Urothelium cell line (cell line): ENCODE measurements at regions not wholly inside any gene's neighbourhood (a gene's known extent, or its start where the extent isn't known, plus 50 kb on each side); places are given as distances from the start of the nearest gene placed in this dataset.
"Not testable (repeated sequence)": the region's sequence is repeated elsewhere in the genome, so short reads cannot be mapped to it uniquely, and the experiment has no call there.

ENCODE experiments used
- DNase-seq: peaks from one replicate; pipeline ENCODE4 v3.0.0; 2011; ENCODE audit warnings: low spot score, mixed read lengths
- FAIRE-seq: peaks from 2 replicates; lab custom pipeline; 2011; peaks lifted over from hg19 to GRCh38; lab: Jason Lieb, UNC

- DNase-seq: no peak
- no peak for FAIRE-seq
These were observed 70.1 kb downstream of the ZNF330 start for GRCh38 chr4:141290771-141291170.

- no peak for DNase-seq
- no peak for FAIRE-seq
These were observed 73.6 kb downstream of the ZNF330 start for GRCh38 chr4:141294306-141294705.

DNA sequence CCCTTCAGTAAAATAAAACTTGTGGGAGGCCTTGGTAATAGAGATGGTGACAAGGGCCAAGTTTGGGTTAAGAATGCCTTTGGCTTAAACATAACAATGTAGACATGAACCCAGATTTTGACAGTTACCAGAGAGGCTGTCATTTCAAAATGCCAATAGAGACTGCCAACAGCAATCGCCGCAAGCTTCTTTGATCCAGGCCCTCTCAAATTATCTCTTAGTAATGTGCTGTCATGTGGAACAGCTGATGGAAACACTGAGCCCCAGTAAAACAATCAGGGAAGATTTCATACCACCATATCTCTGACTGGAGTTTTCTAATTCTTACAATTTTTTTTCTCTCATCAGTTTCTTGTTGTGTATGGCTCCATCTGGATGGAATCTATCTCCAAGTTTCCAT is 80.5 kb downstream of the ZNF330 start:
- FAIRE-seq (no peak), DNase-seq (no peak)

- DNase-seq (no peak), FAIRE-seq (no peak)
These were observed 82.2 kb downstream of the ZNF330 start for GRCh38 chr4:141302924-141303323.

GRCh38 chr4:141304346-141304745 is 83.7 kb downstream of the ZNF330 start:
- FAIRE-seq: no peak

GRCh38 chr4:141306331-141306730 is 85.6 kb downstream of the ZNF330 start:
- no peak for DNase-seq
- FAIRE-seq: no peak

More at GRCh38 chr4:141304346-141304745, 83.7 kb downstream of the ZNF330 start:
- DNase-seq: no peak

GRCh38 chr4:141307241-141307689 is 86.6 kb downstream of the ZNF330 start:
- DNase-seq (peak; percentile 73), FAIRE-seq (no peak)

- FAIRE-seq (no peak), DNase-seq (no peak)
These were observed 89.2 kb downstream of the ZNF330 start for GRCh38 chr4:141309874-141310273.

- no peak for DNase-seq
- no peak for FAIRE-seq
These were observed 90.8 kb downstream of the ZNF330 start for GRCh38 chr4:141311246-141312204.

DNA sequence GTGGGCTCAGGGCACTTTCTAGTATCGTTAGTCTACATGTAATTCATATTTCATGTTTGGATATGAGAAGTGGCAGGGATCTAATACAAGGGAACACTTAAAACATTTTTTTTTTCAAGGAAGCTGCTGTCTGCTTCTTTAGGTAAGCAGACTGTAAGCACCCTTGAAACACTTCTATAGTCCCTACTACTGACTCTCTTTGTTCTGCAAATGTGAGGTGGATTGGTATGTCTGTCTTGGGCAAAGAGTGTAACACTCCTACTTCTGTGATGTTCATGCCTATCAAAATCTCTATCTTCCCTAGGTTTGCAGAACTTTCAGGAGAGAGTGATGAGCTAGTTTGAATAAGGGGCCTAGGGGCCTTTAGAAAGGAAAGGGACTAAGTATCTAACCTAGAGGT is 93.9 kb downstream of the ZNF330 start:
- no peak for FAIRE-seq
- no peak for DNase-seq

DNA sequence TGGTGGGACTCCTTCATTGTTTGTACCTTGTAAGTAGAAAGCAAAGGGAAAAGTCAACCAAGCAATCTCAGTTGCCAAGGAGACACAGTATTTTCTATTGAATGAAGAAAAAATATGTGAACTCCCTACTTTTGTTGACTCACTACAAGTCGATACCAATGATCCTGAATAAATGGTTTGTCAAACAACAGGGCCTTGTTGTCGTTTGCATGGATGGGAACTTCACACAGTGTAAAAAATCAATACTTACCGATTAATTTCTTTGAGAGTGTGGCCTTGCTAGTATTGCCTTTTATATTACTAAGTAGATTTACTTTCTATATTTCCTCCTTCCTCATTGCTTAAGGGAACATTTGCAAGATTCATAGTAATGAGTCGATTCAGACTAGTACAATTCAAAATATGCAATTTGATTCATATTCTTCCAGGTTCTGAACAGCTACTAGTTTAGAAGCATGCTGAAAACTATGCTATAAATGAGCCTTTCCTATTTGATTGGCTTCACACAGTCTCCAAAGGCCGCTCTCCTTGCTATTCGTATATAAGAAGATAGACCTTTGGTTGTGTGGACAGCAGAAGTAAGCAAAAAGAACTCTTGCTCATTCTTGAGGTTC is 108.0 kb downstream of the ZNF330 start:
- no peak for FAIRE-seq
- no peak for DNase-seq

- no peak for FAIRE-seq
- DNase-seq: no peak
These were observed 108.5 kb downstream of the ZNF330 start for GRCh38 chr4:141329174-141329569.

DNA sequence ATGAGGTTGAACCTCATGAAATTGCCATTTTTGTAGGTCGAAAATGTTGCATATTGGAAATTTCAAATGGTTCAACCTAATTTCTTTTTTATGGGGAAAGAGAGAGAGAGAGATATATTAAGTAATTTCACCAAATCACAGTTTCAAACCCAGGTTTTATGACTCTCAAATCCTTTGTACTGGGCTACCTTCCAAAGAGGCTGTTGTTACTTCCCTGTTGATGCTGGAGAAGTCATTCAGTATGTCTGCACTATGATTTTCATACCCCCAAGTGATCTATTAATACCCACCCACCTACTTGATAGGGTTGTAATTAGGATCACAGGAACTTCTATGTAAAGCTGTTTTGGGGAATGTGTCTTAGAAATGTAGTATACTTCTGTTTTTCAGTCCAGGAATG is 109.9 kb downstream of the ZNF330 start:
- FAIRE-seq (no peak), DNase-seq (no peak)

DNA sequence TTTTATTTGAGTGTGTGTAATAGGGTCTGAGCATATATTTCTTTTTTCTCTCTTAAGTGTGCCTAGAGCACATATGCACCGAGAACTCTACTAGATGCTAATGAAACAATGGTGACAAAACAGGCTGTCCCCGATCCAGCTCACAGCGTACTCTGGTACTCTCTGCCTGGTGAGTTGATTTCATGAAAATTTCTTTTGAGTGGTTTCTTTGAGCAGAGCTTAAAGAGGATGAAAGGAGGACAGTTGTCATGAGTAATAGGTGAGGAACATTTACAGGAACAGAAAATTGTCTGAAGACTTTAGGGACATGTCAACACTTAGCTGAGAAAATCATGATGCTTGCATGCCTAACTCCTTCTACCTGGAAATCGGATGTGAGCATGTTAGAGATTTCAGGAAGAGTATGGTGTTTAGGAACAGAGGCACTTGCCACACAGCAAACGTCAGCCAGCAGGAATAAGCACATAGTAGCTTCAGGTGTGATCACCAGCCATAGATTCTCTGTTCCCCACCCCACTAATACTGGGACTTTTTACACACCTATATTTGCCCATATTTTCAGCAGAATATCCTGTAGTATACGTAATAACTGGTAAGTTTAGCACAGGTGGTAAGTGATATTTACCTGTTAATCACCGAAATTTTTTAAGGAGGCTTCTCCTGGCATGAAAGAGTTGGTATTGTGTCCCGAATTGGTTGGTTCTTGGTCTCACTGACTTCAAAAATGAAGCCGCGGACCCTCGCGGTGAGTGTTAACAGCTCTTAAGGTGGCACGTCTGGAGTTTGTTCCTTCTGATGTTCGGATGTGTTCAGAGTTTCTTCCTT is 111.1 kb downstream of the ZNF330 start:
- DNase-seq: no peak
- FAIRE-seq: no peak

DNA sequence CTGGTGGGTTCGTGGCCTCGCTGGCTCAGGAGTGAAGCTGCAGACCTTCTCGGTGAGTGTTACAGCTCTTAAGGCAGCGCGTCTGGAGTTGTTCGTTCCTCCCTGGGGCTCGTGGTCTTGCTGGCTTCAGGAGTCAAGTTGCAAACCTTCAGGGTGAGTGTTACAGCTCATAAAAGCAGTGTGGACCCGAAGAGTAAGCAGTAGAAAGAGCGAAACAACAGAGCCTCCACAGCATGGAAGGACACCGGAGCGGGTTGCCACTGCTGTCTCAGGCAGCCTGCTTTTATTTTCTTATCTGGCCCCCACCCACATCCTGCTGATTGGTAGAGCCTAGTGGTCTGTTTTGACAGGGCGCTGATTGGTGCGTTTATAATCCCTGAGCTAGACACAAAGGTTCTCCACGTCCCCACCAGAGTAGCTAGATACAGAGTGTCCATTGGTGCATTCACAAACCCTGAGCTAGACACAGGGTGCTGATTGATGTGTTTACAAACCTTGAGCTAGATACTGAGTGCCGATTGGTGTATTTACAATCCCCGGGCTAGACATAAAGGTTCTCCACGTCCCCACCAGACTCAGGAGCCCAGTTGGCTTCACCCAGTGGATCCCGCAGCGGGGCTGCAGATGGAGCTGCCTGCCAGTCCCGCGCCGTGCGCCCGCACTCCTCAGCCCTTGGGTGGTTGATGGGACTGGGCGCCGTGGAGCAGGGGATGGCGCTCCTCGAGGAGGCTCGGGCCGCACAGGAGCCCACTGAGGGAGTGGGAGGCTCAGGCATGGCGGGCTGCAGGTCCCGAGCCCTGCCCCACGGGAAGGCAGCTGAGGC is 111.9 kb downstream of the ZNF330 start:
- DNase-seq, FAIRE-seq: not testable (repeated sequence)

DNA sequence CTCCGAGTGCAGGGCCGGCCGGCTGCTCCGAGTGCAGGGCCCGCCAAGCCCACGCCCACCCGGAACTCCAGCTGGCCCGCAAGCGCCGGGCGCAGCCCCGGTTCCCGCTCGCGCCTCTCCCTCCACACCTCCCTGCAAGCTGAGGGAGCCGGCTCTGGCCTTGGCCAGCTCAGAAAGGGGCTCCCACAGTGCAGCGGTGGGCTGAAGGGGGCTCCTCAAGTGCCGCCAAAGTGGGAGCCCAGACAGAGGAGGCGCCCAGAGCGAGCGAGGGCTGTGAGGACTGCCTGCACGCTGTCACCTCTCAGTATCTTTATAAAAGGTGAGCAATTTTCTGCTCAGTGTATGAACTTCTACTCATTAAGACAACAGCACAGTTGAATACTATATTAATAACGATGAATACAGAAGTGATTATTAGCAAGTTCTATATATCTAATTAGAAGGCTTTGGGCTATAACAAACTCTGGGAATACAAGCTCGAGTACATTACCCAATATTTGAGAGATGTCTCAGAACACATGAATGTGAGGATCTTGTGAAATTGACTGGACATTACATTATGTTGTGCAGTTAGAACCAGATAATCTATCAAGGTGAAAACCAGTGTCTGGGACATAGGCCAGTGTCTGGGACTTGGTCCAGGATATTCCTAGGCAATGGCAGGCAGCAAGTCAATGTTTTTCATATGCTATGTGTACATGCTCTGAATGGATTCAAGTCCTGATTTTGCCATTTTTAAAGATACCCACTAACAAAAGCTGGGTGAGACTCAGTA is 112.9 kb downstream of the ZNF330 start:
- not testable (repeated sequence) for FAIRE-seq, DNase-seq

DNA sequence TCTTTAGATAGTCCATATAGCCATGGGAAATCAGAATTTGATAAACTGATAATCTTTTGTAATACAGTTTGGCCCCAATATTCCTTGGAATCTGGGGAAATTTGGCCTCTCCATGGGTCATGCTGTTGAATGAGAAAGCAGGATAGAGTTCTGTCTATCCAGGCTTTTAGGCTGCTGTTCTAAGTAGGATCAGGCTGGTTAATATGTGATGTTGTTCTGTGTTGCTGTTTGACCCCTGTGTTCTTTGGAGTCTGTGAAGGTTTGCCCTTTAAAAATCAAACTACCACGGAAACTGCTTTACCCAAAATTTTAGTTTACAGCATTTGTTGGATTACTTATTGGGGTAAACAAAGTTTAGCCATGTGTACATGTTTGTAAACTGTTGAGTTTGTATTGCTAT is 114.5 kb downstream of the ZNF330 start:
- FAIRE-seq (no peak), DNase-seq (no peak)

DNA sequence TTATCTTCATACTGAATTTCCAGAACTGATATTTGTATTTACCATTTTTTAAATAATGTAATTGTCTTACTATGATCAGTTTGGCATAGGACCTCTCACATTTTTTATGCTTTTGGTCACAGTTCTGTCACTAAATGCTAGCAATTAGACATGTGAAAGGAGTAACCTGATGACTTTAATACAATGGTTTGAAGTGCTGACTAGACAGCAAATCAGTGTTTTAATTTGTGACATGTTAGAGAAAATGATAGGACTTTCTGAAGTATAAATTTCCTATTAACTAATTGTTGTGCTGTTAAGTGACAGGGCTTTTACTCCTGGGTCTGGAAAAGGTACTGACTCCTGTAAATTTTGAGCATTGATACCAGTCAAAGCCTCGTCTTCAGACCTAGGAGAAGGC is 117.5 kb downstream of the ZNF330 start:
- no peak for DNase-seq
- no peak for FAIRE-seq

DNA sequence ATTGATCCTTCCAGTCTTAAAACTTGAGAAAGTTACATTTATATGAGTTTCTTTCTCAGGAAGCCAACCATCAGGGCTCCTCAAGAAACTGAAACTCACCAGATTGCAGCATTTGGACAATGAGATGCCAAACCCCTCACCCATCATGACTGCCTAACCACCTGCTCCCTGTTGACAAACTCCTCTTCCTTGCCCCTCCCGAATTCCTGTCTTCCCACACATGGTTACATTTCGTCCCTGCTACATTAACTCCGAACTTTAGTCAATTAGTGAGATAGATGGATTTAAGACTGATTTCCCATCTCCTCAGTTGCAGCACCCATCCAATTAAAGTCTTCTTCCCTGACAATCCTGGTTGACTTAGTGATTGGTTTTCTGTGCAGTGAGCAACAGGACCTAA is 118.7 kb downstream of the ZNF330 start:
- FAIRE-seq (no peak), DNase-seq (no peak)

DNA sequence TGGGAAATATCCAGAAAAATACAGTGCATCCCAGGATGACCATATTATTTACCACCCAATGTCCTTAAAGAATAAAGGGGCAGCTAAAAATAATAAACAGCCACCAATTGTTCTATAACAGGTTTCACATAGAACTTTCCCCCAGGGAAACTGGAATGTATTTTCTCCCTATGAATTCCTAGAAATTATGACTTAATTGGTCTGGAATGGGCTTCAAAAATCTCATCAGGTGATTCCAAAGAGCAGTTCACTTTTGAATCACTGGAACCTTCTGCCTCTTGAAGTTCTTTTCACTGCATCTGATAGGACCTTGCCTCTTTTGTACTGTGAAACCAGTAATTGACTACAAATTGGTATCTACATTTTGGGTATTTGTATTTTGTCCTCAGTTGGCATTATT is 119.3 kb downstream of the ZNF330 start:
- DNase-seq (no peak), FAIRE-seq (no peak)
